H1 (cell line): ENCODE measurements at regions not wholly inside any gene's neighbourhood (a gene's known extent, or its start where the extent isn't known, plus 50 kb on each side); places are given as distances from the start of the nearest gene placed in this dataset.

ENCODE experiments used
- CTCF ChIA-PET: fragments of 300-600 bp; sonication (Branson Sonifier 250); formaldehyde crosslinking; loops from one replicate; lab custom pipeline; 2021; ENCODE audit not compliant: partially characterized antibody; lab: Charles Lee
- POLR2A ChIA-PET: fragments of 300-600 bp; sonication (Branson Sonifier 250); formaldehyde crosslinking; loops from one replicate; lab custom pipeline; 2021; ENCODE audit warnings: inconsistent platforms; ENCODE audit not compliant: partially characterized antibody; lab: Charles Lee
- DNase-seq, 2 experiments: peaks; one replicate each; pipeline versions ENCODE4 v3.0.0 to v3.0.0-alpha.2; 2010 to 2022; ENCODE audit warnings: low spot score in 2 of 2, low read depth in 1 of 2, mixed read lengths in 1 of 2
- FAIRE-seq: peaks from 2 replicates; lab custom pipeline; 2011; peaks lifted over from hg19 to GRCh38; lab: Jason Lieb, UNC
- H2AFZ ChIP-seq: 2 replicates; pipeline ENCODE4 v1.8.1; 2012; ENCODE audit warnings: low read length, inconsistent platforms
- H2AK5ac ChIP-seq: 2 replicates; pipeline ENCODE4 v1.6.1; 2013; ENCODE audit warnings: low read depth, low read length
- H2BK120ac ChIP-seq: replicated peaks from 2 replicates; pipeline ENCODE3; 2013; ENCODE audit warnings: low read depth, low read length, inconsistent platforms
- H2BK12ac ChIP-seq: 2 replicates; pipeline ENCODE4 v1.6.1; 2013; ENCODE audit warnings: low read depth, low read length
- H2BK15ac ChIP-seq: 2 replicates; pipeline ENCODE4 v1.6.1; 2013; ENCODE audit warnings: low read length
- H2BK20ac ChIP-seq: 2 replicates; pipeline ENCODE4 v1.6.1; 2013; ENCODE audit warnings: low read length
- H2BK5ac ChIP-seq: 2 replicates; pipeline ENCODE4 v1.6.1; 2013; ENCODE audit warnings: low read depth, low read length
- H3K14ac ChIP-seq: 2 replicates; pipeline ENCODE4 v1.6.1; 2013; ENCODE audit warnings: inconsistent platforms; ENCODE audit not compliant: insufficient read length
- H3K18ac ChIP-seq: 2 replicates; pipeline ENCODE4 v1.6.1; 2013; ENCODE audit warnings: low read length; ENCODE audit errors: extremely low read depth
- H3K23ac ChIP-seq: 2 replicates; pipeline ENCODE4 v1.6.1; 2013; ENCODE audit warnings: inconsistent platforms; ENCODE audit not compliant: insufficient read length
- H3K23me2 ChIP-seq: 2 replicates; pipeline ENCODE4 v1.6.1; 2013; ENCODE audit warnings: low read depth, low read length
- H3K27ac ChIP-seq: 2 replicates; pipeline ENCODE4 v1.6.1; 2011; ENCODE audit warnings: low read depth, low read length, inconsistent platforms
- H3K27me3 ChIP-seq, 4 experiments: replicated peaks in 1 of 4; 1 replicate in 1 of 4; 2 replicates in 3 of 4; pipeline versions ENCODE4 v1.6.1 to v1.8.1; 2011 to 2013; ENCODE audit warnings: low read length in 3 of 4, mild to moderate bottlenecking in 3 of 4, inconsistent platforms in 2 of 4, mixed read lengths in 2 of 4, moderate library complexity in 1 of 4; ENCODE audit not compliant: control insufficient read depth in 3 of 4, insufficient read depth in 3 of 4; ENCODE audit errors: extremely low read depth in 1 of 4
- H3K36me3 ChIP-seq, 4 experiments: 2 replicates each; pipeline versions ENCODE4 v1.6.1 to v1.8.1; 2011 to 2013; ENCODE audit warnings: mild to moderate bottlenecking in 4 of 4, low read length in 3 of 4, moderate library complexity in 2 of 4, control low read depth in 1 of 4, inconsistent platforms in 1 of 4; ENCODE audit not compliant: insufficient read depth in 4 of 4, control insufficient read depth in 2 of 4
- H3K4ac ChIP-seq: replicated peaks from 2 replicates; pipeline ENCODE3; 2013; ENCODE audit warnings: low read length, low read depth, mixed read lengths, inconsistent platforms; ENCODE audit not compliant: insufficient read length
- H3K4me1 ChIP-seq, 4 experiments: replicated peaks in 1 of 4; 1 replicate in 1 of 4; 2 replicates in 3 of 4; pipeline versions ENCODE4 v1.6.1 to v1.8.1; 2011 to 2013; ENCODE audit warnings: low read length in 3 of 4, inconsistent platforms in 2 of 4, mixed read lengths in 1 of 4; ENCODE audit not compliant: insufficient read depth in 4 of 4, control insufficient read depth in 3 of 4
- H3K4me2 ChIP-seq, 2 experiments: 2 replicates each; pipeline versions ENCODE4 v1.6.1 to v1.8.1; 2011 to 2013; ENCODE audit warnings: low read depth in 2 of 2, low read length in 2 of 2, control low read depth in 1 of 2, inconsistent platforms in 1 of 2, mild to moderate bottlenecking in 1 of 2; ENCODE audit not compliant: insufficient read depth in 1 of 2
- H3K4me3 ChIP-seq, 4 experiments: fragments of 200-600, 300-600 bp in 1 of 4; sonication (generic), shearing (Covaris generic), sonication (Bioruptor Twin) in 1 of 4; 2 replicates each; pipeline versions ENCODE4 v1.5.1 to v1.8.1; 2011 to 2016; ENCODE audit warnings: low read length in 4 of 4, low read depth in 3 of 4, control low read depth in 2 of 4, inconsistent platforms in 2 of 4, mild to moderate bottlenecking in 2 of 4, mixed read lengths in 1 of 4, moderate library complexity in 1 of 4; ENCODE audit not compliant: insufficient read depth in 2 of 4; ENCODE audit errors: extremely low read depth in 1 of 4
- H3K56ac ChIP-seq: replicated peaks from 2 replicates; pipeline ENCODE3; 2013; ENCODE audit warnings: low read depth, mild to moderate bottlenecking, mixed read lengths, low read length, inconsistent platforms; ENCODE audit not compliant: insufficient read length
- H3K79me1 ChIP-seq: 2 replicates; pipeline ENCODE4 v1.6.1; 2013; ENCODE audit warnings: low read depth, low read length, control low read depth
- H3K79me2 ChIP-seq, 2 experiments: 2 replicates each; pipeline versions ENCODE4 v1.6.1 to v1.8.1; 2012 to 2013; ENCODE audit warnings: low read length in 2 of 2, mild to moderate bottlenecking in 2 of 2, inconsistent platforms in 1 of 2; ENCODE audit not compliant: insufficient read depth in 2 of 2, control insufficient read depth in 1 of 2
- H3K9ac ChIP-seq, 4 experiments: replicated peaks in 1 of 4; 1 replicate in 1 of 4; 2 replicates in 3 of 4; pipeline versions ENCODE4 v1.6.1 to v1.8.1; 2011 to 2013; ENCODE audit warnings: low read depth in 3 of 4, low read length in 3 of 4, control low read depth in 2 of 4, mild to moderate bottlenecking in 2 of 4, moderate library complexity in 2 of 4, inconsistent platforms in 1 of 4; ENCODE audit errors: extremely low read depth in 1 of 4
- H3K9me3 ChIP-seq, 2 experiments: 2 replicates each; pipeline versions ENCODE4 v1.6.1 to v1.8.1; 2012 to 2013; ENCODE audit warnings: mild to moderate bottlenecking in 2 of 2, moderate library complexity in 2 of 2, control low read depth in 1 of 2, inconsistent platforms in 1 of 2, low read depth in 1 of 2, low read length in 1 of 2, mixed read lengths in 1 of 2; ENCODE audit not compliant: insufficient read depth in 2 of 2
- H4K20me1 ChIP-seq, 2 experiments: replicated peaks in 1 of 2; 2 replicates each; pipeline versions ENCODE3 to v1.8.1; 2011 to 2013; ENCODE audit warnings: inconsistent platforms in 2 of 2, low read length in 2 of 2, mild to moderate bottlenecking in 1 of 2; ENCODE audit not compliant: insufficient read depth in 2 of 2, control insufficient read depth in 1 of 2
- H4K5ac ChIP-seq: 2 replicates; pipeline ENCODE4 v1.6.1; 2013; ENCODE audit warnings: low read length, low read depth, mixed read lengths, inconsistent platforms; ENCODE audit not compliant: insufficient read length
- H4K8ac ChIP-seq: 2 replicates; pipeline ENCODE4 v1.8.0; 2013; ENCODE audit warnings: mild to moderate bottlenecking, moderate library complexity, low read length, inconsistent platforms; ENCODE audit not compliant: insufficient read depth; ENCODE audit errors: extremely low read depth
- H4K91ac ChIP-seq: replicated peaks from 2 replicates; pipeline ENCODE3; 2013; ENCODE audit warnings: low read length, mixed read lengths, inconsistent platforms; ENCODE audit not compliant: insufficient read length
- CHD1 ChIP-seq: IDR thresholded peaks from 2 replicates; pipeline ENCODE4 v1.6.1; 2012; ENCODE audit warnings: low read depth, low read length, improper control_type of control experiment
- KDM1A ChIP-seq: fragments of 200-600, 300-600 bp; sonication (generic); IDR thresholded peaks from 2 replicates; pipeline ENCODE4 v1.7.1; 2016; ENCODE audit warnings: mild to moderate bottlenecking, low read length, borderline replicate concordance
- MAFK ChIP-seq: IDR thresholded peaks from 2 replicates; pipeline ENCODE4 v1.6.1; 2012; ENCODE audit warnings: low read depth, mild to moderate bottlenecking, improper control_type of control experiment, low read length
- RNF2 ChIP-seq: fragments of 200-900, 300-1000 bp; sonication (generic); IDR thresholded peaks from 2 replicates; pipeline ENCODE4 v1.7.1; 2016; ENCODE audit warnings: borderline replicate concordance, low read depth, mild to moderate bottlenecking, antibody characterized with exemption, low read length; ENCODE audit not compliant: poor library complexity, severe bottlenecking; ENCODE audit errors: missing control alignments
- WGBS, 2 experiments: shearing (Covaris generic) in 1 of 2; methylation state at CpG; one replicate each; pipeline versions ENCODE4 v1.1.6 to v1.1.7; 2013 to 2015; ENCODE audit warnings: low lambda C conversion rate in 2 of 2, mixed read lengths in 2 of 2, inconsistent platforms in 1 of 2, low coverage in 1 of 2, missing lambda C conversion rate in 1 of 2; ENCODE audit not compliant: insufficient replicate concordance in 2 of 2, insufficient coverage in 1 of 2, insufficient read length in 1 of 2; ENCODE audit errors: extremely low coverage in 1 of 2, missing lambda C conversion rate in 1 of 2; 5-methylcytosine and 5-hydroxymethylcytosine counted together

GRCh38 chr1:198848206-198848605, 209.4 kb downstream of the PTPRC start:
- no peak for FAIRE-seq
- CTCF ChIA-PET: interaction anchor here (0.8 to 1.8 kb wide), 2 partner anchors 18 to 22 kb away, joined by 3 to 5 read pairs; no protein-coding TSS in a partner anchor
- TF ChIP-seq KDM1A (no peak), RNF2 (no peak), CHD1 (no peak), MAFK (no peak)

More at GRCh38 chr1:198848206-198848605, 209.4 kb downstream of the PTPRC start:
- Histone ChIP-seq H3K18ac (no peak overlapping the region), H3K23me2 (no peaks in the 10 kb centered on the region), H3K9me3 (no peaks in the 10 kb centered on the region), H3K4me3 (no peak overlapping the region), H4K8ac (no peak overlapping the region), H2BK5ac (no peak overlapping the region), H2AK5ac (no peak overlapping the region), H3K27me3 (peaks cover 0 to 4% (median 0%) of the 10 kb centered on the region in 4 experiments; a peak in 1 of 7 replicates), H3K56ac (no peak overlapping the region), H2BK15ac (no peak overlapping the region), H2BK20ac (no peak overlapping the region), H3K9ac (no peak overlapping the region), H3K4me1 (no peaks in the 10 kb centered on the region), H3K79me1 (no peaks in the 10 kb centered on the region), H3K23ac (no peak overlapping the region), H2BK120ac (no peak overlapping the region), H3K27ac (no peak overlapping the region), H3K4ac (no peak overlapping the region), H2BK12ac (no peak overlapping the region), H3K36me3 (no peaks in the 10 kb centered on the region), H3K79me2 (no peaks in the 10 kb centered on the region), H3K14ac (no peak overlapping the region), H3K4me2 (no peak overlapping the region), H4K91ac (no peak overlapping the region), H2AFZ (no peak overlapping the region), H4K5ac (no peak overlapping the region), H4K20me1 (no peaks in the 10 kb centered on the region)
- POLR2A ChIA-PET: no interaction called here
- 91% methylated on average over 1 of the region's 1 CpG; no CpG with 5 or more reads in 1 of the 2 experiments for WGBS, 2 experiments
- no peak for DNase-seq
